ENCODE measurements at regions not wholly inside any gene's neighbourhood (a gene's known extent, or its start where the extent isn't known, plus 50 kb on each side); places are given as distances from the start of the nearest gene placed in this dataset.

DNA sequence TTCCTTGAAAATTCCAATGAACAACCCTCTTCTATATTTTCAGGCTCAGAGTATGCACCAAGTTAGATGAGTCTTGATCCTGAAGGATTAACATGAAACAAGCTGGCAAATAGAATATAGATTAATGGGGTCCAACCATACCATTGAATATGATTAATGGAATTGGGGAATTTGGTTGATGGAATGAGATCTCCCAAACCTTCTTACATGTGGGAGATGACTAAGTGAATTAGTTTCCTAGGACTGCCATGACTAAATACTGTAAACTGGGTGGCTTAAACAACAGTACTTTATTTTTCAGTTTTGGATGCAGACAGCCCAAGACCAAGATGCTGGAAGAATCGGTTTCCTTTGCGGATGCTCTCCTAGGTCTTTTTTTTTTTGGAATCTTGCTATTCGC lies 347.0 kb downstream of the QKI start:
- no peaks in the 10 kb centered on the region for H3K4me1 ChIP-seq (ENCODE audit: control insufficient read depth in 2 of 2, insufficient read depth in 2 of 2, low read length in 2 of 2)
- ChIA-PET CTCF (no interaction called here), POLR2A (no interaction called here)
- Mint-ChIP-seq H3K9me3 (peaks cover 0 to 9% (median 0%) of the 10 kb centered on the region in 11 donors), H3K27me3 (peaks cover 8 to 60% (median 30%) of the 10 kb centered on the region in 5 donors), H3K36me3 (no peaks in the 10 kb centered on the region), H3K4me1 (peaks cover 0 to 5% (median 0%) of the 10 kb centered on the region in 7 donors), H3K27ac (no peak overlapping the region), H3K4me3 (no peak overlapping the region)
- H3K36me3 ChIP-seq (ENCODE audit: control insufficient read depth in 2 of 3, insufficient read depth in 3 of 3, low read length in 3 of 3) = no peaks in the 10 kb centered on the region
- intact Hi-C loops (cut with micrococcal nuclease) = no loop called here
- H3K27me3 ChIP-seq (ENCODE audit: control insufficient read depth in 2 of 2, insufficient read depth in 2 of 2, low read length in 2 of 2) = no peaks in the 10 kb centered on the region
- ATAC-seq (no peak), DNase-seq (no peak)
- no peaks in the 10 kb centered on the region for H3K9me3 ChIP-seq (ENCODE audit: control insufficient read depth in 2 of 3, low read length in 3 of 3)
- no peak overlapping the region for H3K27ac ChIP-seq (ENCODE audit: low read depth, low read length)
- no peak overlapping the region for H3K4me3 ChIP-seq (ENCODE audit: low read length)

DNA sequence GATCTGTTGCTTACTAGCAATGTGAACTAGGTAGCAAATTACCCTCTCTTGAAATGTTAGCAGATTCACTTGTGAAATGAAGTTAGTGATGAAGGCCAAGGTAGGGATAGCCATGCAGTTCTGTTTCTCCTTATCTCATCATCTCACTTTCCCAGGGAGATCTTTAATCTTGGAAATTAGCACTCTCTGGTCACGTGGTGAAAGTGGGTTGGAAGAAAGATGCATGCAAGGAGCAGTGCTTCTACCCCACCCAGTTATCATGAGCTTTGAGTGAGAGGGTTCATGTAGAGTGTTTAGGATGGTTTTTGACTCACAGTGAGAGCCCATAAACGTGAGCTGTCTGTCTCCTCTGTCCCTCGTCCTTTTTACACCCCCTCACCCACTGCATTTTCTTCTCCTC lies 346.3 kb downstream of the QKI start:
- Histone ChIP-seq H3K27me3 (ENCODE audit: control insufficient read depth in 2 of 2, insufficient read depth in 2 of 2, low read length in 2 of 2) (no peaks in the 10 kb centered on the region), H3K4me1 (ENCODE audit: control insufficient read depth in 2 of 2, insufficient read depth in 2 of 2, low read length in 2 of 2) (no peaks in the 10 kb centered on the region), H3K36me3 (ENCODE audit: control insufficient read depth in 2 of 3, insufficient read depth in 3 of 3, low read length in 3 of 3) (no peaks in the 10 kb centered on the region), H3K27ac (ENCODE audit: low read depth, low read length) (no peak overlapping the region), H3K4me3 (ENCODE audit: low read length) (no peak overlapping the region), H3K9me3 (ENCODE audit: control insufficient read depth in 2 of 3, low read length in 3 of 3) (no peaks in the 10 kb centered on the region)
- no peaks in the 10 kb centered on the region for H3K36me3 Mint-ChIP-seq
- peaks cover 0 to 9% (median 0%) of the 10 kb centered on the region in 11 donors for H3K9me3 Mint-ChIP-seq
- H3K4me1 Mint-ChIP-seq = peaks cover 0 to 2% (median 0%) of the 10 kb centered on the region in 7 donors
- POLR2A ChIA-PET = no interaction called here
- intact Hi-C loops (cut with micrococcal nuclease) = no loop called here
- no peak overlapping the region for H3K27ac Mint-ChIP-seq
- H3K4me3 Mint-ChIP-seq = no peak overlapping the region
- DNase-seq (no peak), ATAC-seq (no peak)
- peaks cover 8 to 57% (median 28%) of the 10 kb centered on the region in 5 donors for H3K27me3 Mint-ChIP-seq
- CTCF ChIA-PET = no interaction called here

DNA sequence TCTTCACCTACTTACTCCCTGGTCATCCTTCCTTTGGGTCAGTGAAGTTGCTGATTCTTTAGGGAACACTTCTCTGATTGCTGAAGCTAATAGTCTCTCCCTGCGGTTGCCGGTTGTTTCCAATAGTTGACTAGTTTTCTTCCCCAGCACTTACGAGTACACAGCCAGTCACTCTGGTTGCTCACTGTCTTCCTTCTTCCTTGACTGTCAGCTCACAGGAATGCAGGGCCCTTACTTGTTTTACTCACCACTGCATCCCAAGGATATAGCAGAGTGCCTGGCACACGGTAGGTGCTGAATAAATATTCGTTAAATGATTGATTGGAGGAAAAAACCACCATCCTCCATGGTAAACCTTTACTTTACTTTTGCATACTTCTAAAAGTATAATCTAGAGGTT lies 345.0 kb downstream of the QKI start:
- intact Hi-C loops (cut with micrococcal nuclease) = loop anchor here in 1 of 2 donors (10.0 kb wide), 1 partner anchor 345 kb away; the partner anchor contains the start of gene QKI
- Mint-ChIP-seq H3K4me3 (no peak overlapping the region), H3K27ac (no peak overlapping the region), H3K36me3 (peaks cover 0 to 5% (median 0%) of the 10 kb centered on the region in 5 donors), H3K4me1 (peaks cover 0 to 7% (median 0%) of the 10 kb centered on the region in 7 donors), H3K27me3 (peaks cover 9 to 52% (median 16%) of the 10 kb centered on the region in 5 donors), H3K9me3 (peaks cover 0 to 15% (median 4%) of the 10 kb centered on the region in 11 donors)
- H3K4me1 ChIP-seq (ENCODE audit: control insufficient read depth in 2 of 2, insufficient read depth in 2 of 2, low read length in 2 of 2) = no peaks in the 10 kb centered on the region
- H3K27ac ChIP-seq (ENCODE audit: low read depth, low read length) = no peak overlapping the region
- no peaks in the 10 kb centered on the region for H3K9me3 ChIP-seq (ENCODE audit: control insufficient read depth in 2 of 3, low read length in 3 of 3)
- no peak for DNase-seq
- POLR2A ChIA-PET = no interaction called here
- no peaks in the 10 kb centered on the region for H3K36me3 ChIP-seq (ENCODE audit: control insufficient read depth in 2 of 3, insufficient read depth in 3 of 3, low read length in 3 of 3)
- CTCF ChIA-PET = no interaction called here
- ATAC-seq = no peak
- no peak overlapping the region for H3K4me3 ChIP-seq (ENCODE audit: low read length)
- no peaks in the 10 kb centered on the region for H3K27me3 ChIP-seq (ENCODE audit: control insufficient read depth in 2 of 2, insufficient read depth in 2 of 2, low read length in 2 of 2)

DNA sequence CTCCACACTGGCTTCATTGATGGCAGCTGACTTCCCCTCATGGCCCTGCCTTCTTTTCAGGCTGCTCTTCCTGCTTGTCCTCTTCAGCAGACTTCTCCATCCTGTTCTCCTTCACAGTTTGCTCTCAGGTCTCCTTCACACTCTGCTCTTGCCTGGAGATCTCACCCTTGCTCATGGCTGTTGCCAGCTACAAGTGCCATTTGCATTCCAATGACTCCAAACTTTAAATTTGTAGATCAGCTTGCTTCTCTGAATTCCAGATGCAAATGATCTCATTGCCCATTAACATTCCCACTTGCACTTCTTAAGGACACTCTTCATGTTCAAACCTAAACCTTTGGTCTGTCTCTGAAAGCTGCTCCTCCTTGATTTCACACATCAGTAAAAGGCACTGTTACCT lies 343.0 kb downstream of the QKI start:
- Histone ChIP-seq H3K36me3 (ENCODE audit: control insufficient read depth in 2 of 3, insufficient read depth in 3 of 3, low read length in 3 of 3) (no peaks in the 10 kb centered on the region), H3K4me3 (ENCODE audit: low read length) (no peak overlapping the region), H3K27ac (ENCODE audit: low read depth, low read length) (no peak overlapping the region), H3K4me1 (ENCODE audit: control insufficient read depth in 2 of 2, insufficient read depth in 2 of 2, low read length in 2 of 2) (no peaks in the 10 kb centered on the region), H3K27me3 (ENCODE audit: control insufficient read depth in 2 of 2, insufficient read depth in 2 of 2, low read length in 2 of 2) (peaks cover 0 to 1% of the 10 kb centered on the region in 2 donors), H3K9me3 (ENCODE audit: control insufficient read depth in 2 of 3, low read length in 3 of 3) (no peaks in the 10 kb centered on the region)
- Mint-ChIP-seq H3K4me1 (peaks cover 0 to 7% (median 0%) of the 10 kb centered on the region in 7 donors), H3K9me3 (peaks cover 0 to 15% (median 5%) of the 10 kb centered on the region in 11 donors), H3K4me3 (no peak overlapping the region), H3K27ac (no peak overlapping the region), H3K27me3 (peaks cover 9 to 37% (median 12%) of the 10 kb centered on the region in 5 donors), H3K36me3 (peaks cover 0 to 7% (median 2%) of the 10 kb centered on the region in 5 donors)
- intact Hi-C loops (cut with micrococcal nuclease) = loop anchor here in 1 of 2 donors (10.0 kb wide), 1 partner anchor 343 kb away; the partner anchor contains the start of gene QKI
- DNase-seq (no peak), ATAC-seq (no peak)
- CTCF ChIA-PET = no interaction called here
- POLR2A ChIA-PET = no interaction called here

DNA sequence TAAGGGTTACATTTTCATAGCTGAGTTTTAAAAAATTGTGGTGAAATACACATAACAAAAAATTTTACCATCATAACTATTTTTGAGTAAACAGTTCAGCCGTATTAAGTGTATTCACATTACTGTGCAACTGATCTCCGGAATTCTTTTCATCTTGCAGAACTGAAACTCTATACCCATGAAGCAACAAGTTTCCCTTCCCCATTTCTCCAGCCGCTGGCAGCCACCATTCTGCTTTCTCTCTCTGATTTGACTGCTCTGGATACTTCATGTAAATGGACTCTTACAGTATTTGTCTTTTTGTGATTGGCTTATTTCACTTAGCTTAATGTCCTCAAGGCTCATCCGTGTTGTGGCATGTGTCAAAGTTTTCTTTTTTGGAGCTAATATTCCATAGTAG lies 341.6 kb downstream of the QKI start:
- Mint-ChIP-seq H3K27ac (no peak overlapping the region), H3K36me3 (peaks cover 0 to 8% (median 4%) of the 10 kb centered on the region in 5 donors), H3K9me3 (peaks cover 0 to 14% (median 6%) of the 10 kb centered on the region in 11 donors), H3K4me1 (peaks cover 0 to 12% (median 4%) of the 10 kb centered on the region in 7 donors), H3K4me3 (no peak overlapping the region), H3K27me3 (peaks cover 9 to 36% (median 13%) of the 10 kb centered on the region in 5 donors)
- H3K27me3 ChIP-seq (ENCODE audit: control insufficient read depth in 2 of 2, insufficient read depth in 2 of 2, low read length in 2 of 2) = peaks cover 0 to 3% of the 10 kb centered on the region in 2 donors
- H3K9me3 ChIP-seq (ENCODE audit: control insufficient read depth in 2 of 3, low read length in 3 of 3) = no peaks in the 10 kb centered on the region
- H3K4me1 ChIP-seq (ENCODE audit: control insufficient read depth in 2 of 2, insufficient read depth in 2 of 2, low read length in 2 of 2) = no peaks in the 10 kb centered on the region
- intact Hi-C loops (cut with micrococcal nuclease) = loop anchor here in 1 of 2 donors (10.0 kb wide), 1 partner anchor 341 kb away; the partner anchor contains the start of gene QKI
- ChIA-PET CTCF (no interaction called here), POLR2A (no interaction called here)
- H3K36me3 ChIP-seq (ENCODE audit: control insufficient read depth in 2 of 3, insufficient read depth in 3 of 3, low read length in 3 of 3) = no peaks in the 10 kb centered on the region
- peak; percentile 76 for ATAC-seq
- no peak overlapping the region for H3K27ac ChIP-seq (ENCODE audit: low read depth, low read length)
- DNase-seq = no peak
- H3K4me3 ChIP-seq (ENCODE audit: low read length) = no peak overlapping the region

DNA sequence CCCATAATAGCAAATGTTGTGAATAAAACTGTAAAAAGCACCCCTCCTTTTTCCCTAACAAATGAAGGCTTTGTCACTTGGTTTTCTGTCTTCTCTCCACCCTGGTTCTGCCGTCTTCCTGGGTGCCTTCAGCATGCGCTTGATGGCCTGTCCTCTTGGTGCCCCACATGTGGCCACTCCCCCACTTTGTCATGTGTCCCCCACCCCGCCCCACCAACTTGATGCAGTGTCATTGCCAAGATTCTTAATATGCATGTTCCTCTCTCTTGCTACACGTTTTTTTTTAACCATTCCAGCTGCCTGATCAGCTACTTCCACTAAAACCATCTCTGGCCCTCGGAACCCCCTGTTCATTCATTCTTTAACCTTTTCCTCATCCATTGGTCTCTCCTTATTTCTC lies 340.3 kb downstream of the QKI start:
- POLR2A ChIA-PET = no interaction called here
- no peaks in the 10 kb centered on the region for H3K9me3 ChIP-seq (ENCODE audit: control insufficient read depth in 2 of 3, low read length in 3 of 3)
- H3K27ac ChIP-seq (ENCODE audit: low read depth, low read length) = no peak overlapping the region
- Mint-ChIP-seq H3K4me1 (peaks cover 0 to 23% (median 11%) of the 10 kb centered on the region in 7 donors), H3K27ac (no peak overlapping the region), H3K9me3 (peaks cover 0 to 14% (median 6%) of the 10 kb centered on the region in 11 donors), H3K4me3 (no peak overlapping the region), H3K27me3 (peaks cover 9 to 43% (median 21%) of the 10 kb centered on the region in 5 donors), H3K36me3 (peaks cover 0 to 8% (median 4%) of the 10 kb centered on the region in 5 donors)
- no peaks in the 10 kb centered on the region for H3K36me3 ChIP-seq (ENCODE audit: control insufficient read depth in 2 of 3, insufficient read depth in 3 of 3, low read length in 3 of 3)
- DNase-seq = no peak
- intact Hi-C loops (cut with micrococcal nuclease) = loop anchor here in 1 of 2 donors (10.0 kb wide), 1 partner anchor 340 kb away; the partner anchor contains the start of gene QKI
- H3K4me3 ChIP-seq (ENCODE audit: low read length) = no peak overlapping the region
- ATAC-seq = peak; percentile 47
- no peaks in the 10 kb centered on the region for H3K4me1 ChIP-seq (ENCODE audit: control insufficient read depth in 2 of 2, insufficient read depth in 2 of 2, low read length in 2 of 2)
- CTCF ChIA-PET = no interaction called here
- peaks cover 0 to 3% of the 10 kb centered on the region in 2 donors for H3K27me3 ChIP-seq (ENCODE audit: control insufficient read depth in 2 of 2, insufficient read depth in 2 of 2, low read length in 2 of 2)

DNA sequence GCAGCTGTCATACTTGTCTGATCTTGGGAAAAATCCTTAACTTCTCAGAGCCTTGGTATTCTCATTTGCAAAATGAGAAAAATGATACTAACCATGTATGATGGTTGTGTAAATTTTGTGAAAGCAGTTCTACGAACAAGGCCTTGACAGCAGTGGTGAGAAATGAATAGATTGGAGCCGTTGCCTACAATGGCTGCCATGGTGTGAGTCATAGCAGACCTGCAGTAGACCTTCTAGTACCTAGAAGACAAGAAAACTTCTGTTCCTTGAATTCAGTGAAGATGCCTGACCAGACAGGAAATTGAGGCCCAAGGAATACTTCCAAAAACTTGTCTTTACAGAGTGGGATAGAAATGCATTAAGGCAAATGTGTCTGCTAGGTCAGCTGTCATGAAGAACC lies 338.9 kb downstream of the QKI start:
- H3K36me3 ChIP-seq (ENCODE audit: control insufficient read depth in 2 of 3, insufficient read depth in 3 of 3, low read length in 3 of 3) = no peaks in the 10 kb centered on the region
- intact Hi-C loops (cut with micrococcal nuclease) = loop anchor here in 1 of 2 donors (10.0 kb wide), 1 partner anchor 339 kb away; the partner anchor contains the start of gene QKI
- ATAC-seq (no peak), DNase-seq (no peak)
- ChIA-PET POLR2A (no interaction called here), CTCF (no interaction called here)
- H3K4me1 Mint-ChIP-seq = peaks cover 0 to 26% (median 11%) of the 10 kb centered on the region in 7 donors
- H3K9me3 Mint-ChIP-seq = peaks cover 0 to 14% (median 6%) of the 10 kb centered on the region in 11 donors
- no peak overlapping the region for H3K4me3 Mint-ChIP-seq
- H3K27me3 Mint-ChIP-seq = peaks cover 11 to 32% (median 23%) of the 10 kb centered on the region in 5 donors
- H3K36me3 Mint-ChIP-seq = peaks cover 0 to 8% (median 4%) of the 10 kb centered on the region in 5 donors
- H3K9me3 ChIP-seq (ENCODE audit: control insufficient read depth in 2 of 3, low read length in 3 of 3) = no peaks in the 10 kb centered on the region
- H3K27ac Mint-ChIP-seq = no peak overlapping the region
- no peaks in the 10 kb centered on the region for H3K4me1 ChIP-seq (ENCODE audit: control insufficient read depth in 2 of 2, insufficient read depth in 2 of 2, low read length in 2 of 2)
- H3K4me3 ChIP-seq (ENCODE audit: low read length) = no peak overlapping the region
- H3K27ac ChIP-seq (ENCODE audit: low read depth, low read length) = no peak overlapping the region
- peaks cover 0 to 3% of the 10 kb centered on the region in 2 donors for H3K27me3 ChIP-seq (ENCODE audit: control insufficient read depth in 2 of 2, insufficient read depth in 2 of 2, low read length in 2 of 2)
